ENCODE measurements at regions not wholly inside any gene's neighbourhood (a gene's known extent, or its start where the extent isn't known, plus 50 kb on each side); places are given as distances from the start of the nearest gene placed in this dataset.

DNA sequence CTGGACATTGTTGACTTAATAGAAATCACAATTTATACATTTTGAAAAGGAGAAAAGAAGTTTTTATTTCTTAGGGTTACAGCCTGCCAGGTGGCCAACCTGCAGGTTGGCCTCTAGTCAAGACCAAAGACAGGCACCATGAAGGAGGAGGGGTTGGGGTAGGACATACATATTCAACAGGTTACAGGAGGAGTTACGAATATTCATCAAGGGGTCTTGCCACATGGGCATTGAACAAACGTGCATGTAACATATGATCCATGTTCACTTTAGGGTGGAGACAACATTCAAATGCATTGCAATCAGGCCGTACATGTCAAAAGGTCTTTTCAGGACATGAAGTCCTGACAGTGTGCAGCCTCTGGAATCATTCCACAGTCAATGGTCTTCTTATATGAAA, 246.2 kb upstream of the AKR1E2 start:
- no peak overlapping the region for H3K4me2 ChIP-seq
- H3K9ac ChIP-seq = no peak overlapping the region
- H3K36me3 ChIP-seq = no peaks in the 10 kb centered on the region
- H3K4me1 ChIP-seq = no peaks in the 10 kb centered on the region
- no peaks in the 10 kb centered on the region for H3K27me3 ChIP-seq
- H3K4me3 ChIP-seq = no peak overlapping the region
- H3K27ac ChIP-seq = no peak overlapping the region
- H3K9me3 ChIP-seq = no peaks in the 10 kb centered on the region
- TF ChIP-seq Cebpa-rat (IDR thresholded peaks at IDR 0.05) = no peak
- no peaks in the 10 kb centered on the region for H4K20me1 ChIP-seq

DNA sequence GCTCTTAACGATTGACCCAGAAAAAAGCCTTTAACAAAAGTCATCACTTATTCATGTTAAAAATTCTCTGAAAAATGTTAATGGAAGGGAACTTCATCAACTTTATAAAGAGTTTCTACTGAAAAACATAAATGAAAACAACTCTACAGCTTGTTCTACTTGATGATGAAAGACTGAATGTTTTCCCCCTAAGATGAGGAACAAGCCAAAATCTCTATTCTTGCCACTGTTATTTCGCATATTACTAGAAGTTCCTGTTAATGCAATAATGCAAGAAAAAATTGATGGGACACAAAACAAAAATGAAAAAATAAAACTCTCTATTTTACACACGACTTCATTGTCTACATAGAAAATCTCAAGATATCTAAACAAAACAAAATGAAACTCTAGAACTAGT, 249.8 kb upstream of the AKR1E2 start:
- Histone ChIP-seq H3K27ac (no peak overlapping the region), H3K27me3 (no peaks in the 10 kb centered on the region), H3K9ac (no peak overlapping the region), H3K9me3 (no peaks in the 10 kb centered on the region), H3K4me2 (no peak overlapping the region), H4K20me1 (no peaks in the 10 kb centered on the region), H3K36me3 (no peaks in the 10 kb centered on the region), H3K4me1 (no peaks in the 10 kb centered on the region), H3K4me3 (no peak overlapping the region)
- no peak for TF ChIP-seq Cebpa-rat (IDR thresholded peaks at IDR 0.05)

DNA sequence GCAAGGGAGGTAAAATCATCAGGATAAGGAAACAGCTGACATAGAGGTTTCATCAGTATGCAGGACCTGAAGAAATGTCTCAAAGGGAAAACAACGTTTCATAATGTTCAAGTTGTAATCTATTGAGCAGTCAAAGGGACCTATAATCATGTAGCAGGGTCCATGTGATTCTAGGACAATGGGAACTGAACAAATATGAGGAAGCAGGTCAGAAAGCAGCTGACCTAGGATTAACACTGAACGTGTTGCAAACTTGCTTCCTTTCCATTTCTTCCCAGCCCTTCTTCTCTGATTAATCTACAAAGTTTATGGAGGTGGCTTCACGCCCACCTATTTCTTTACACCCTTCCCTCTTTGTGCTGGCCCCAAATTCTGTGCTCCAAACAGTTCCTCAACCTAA, 256.9 kb upstream of the AKR1E2 start:
- Histone ChIP-seq H3K9me3 (no peaks in the 10 kb centered on the region), H3K36me3 (no peaks in the 10 kb centered on the region), H3K27me3 (no peaks in the 10 kb centered on the region), H4K20me1 (no peaks in the 10 kb centered on the region), H3K4me1 (no peaks in the 10 kb centered on the region), H3K4me3 (no peak overlapping the region), H3K9ac (no peak overlapping the region), H3K4me2 (no peak overlapping the region), H3K27ac (no peak overlapping the region)
- no peak for TF ChIP-seq Cebpa-rat (IDR thresholded peaks at IDR 0.05)

DNA sequence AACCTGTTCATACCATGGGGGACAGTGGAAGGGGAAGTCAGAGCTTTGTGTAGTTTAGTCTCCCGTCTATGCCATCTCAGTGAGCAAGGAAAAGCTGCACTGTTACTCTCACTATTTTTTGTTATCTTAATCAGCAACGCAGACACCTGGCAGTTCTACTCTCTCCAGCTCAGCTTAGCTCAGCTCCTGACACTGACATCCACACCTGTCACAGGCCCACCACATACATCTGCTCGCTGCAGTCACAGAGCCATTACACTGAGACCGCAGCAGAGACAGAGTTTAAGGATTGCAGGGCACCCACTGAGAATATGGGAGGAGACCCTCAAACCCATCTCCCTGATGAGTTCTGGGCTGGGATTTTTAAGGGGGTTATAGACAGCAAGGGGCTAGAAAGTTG, 257.3 kb upstream of the AKR1E2 start:
- Histone ChIP-seq H3K27me3 (no peaks in the 10 kb centered on the region), H4K20me1 (no peaks in the 10 kb centered on the region), H3K4me1 (no peaks in the 10 kb centered on the region), H3K27ac (no peak overlapping the region), H3K36me3 (no peaks in the 10 kb centered on the region), H3K4me2 (no peak overlapping the region), H3K9ac (no peak overlapping the region), H3K9me3 (no peaks in the 10 kb centered on the region), H3K4me3 (no peak overlapping the region)
- TF ChIP-seq Cebpa-rat (IDR thresholded peaks at IDR 0.05) = no peak

DNA sequence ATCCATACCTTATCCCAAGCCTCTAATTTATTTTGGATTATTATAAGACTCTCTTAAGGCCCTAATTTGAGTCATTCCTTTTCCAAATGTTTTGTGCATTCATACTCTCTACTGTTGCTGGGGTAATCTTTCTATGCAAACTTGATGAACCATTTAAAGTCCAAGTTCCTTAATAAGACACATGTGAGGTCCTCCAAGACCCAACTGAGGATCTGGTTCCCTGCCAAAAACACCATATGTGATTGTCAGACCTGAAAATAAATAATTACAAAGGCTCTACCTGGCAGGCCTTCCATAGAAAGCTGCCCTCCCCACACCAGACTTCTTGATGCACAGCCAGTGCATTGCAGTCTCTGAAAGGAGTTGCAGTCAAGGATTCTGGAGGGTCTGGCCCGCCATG, 257.9 kb upstream of the AKR1E2 start:
- H3K27me3 ChIP-seq = no peaks in the 10 kb centered on the region
- H3K4me3 ChIP-seq = no peak overlapping the region
- no peaks in the 10 kb centered on the region for H3K4me1 ChIP-seq
- no peaks in the 10 kb centered on the region for H3K36me3 ChIP-seq
- no peak for TF ChIP-seq Cebpa-rat (IDR thresholded peaks at IDR 0.05)
- H3K27ac ChIP-seq = no peak overlapping the region
- no peaks in the 10 kb centered on the region for H4K20me1 ChIP-seq
- H3K9ac ChIP-seq = no peak overlapping the region
- H3K9me3 ChIP-seq = no peaks in the 10 kb centered on the region
- no peak overlapping the region for H3K4me2 ChIP-seq

DNA sequence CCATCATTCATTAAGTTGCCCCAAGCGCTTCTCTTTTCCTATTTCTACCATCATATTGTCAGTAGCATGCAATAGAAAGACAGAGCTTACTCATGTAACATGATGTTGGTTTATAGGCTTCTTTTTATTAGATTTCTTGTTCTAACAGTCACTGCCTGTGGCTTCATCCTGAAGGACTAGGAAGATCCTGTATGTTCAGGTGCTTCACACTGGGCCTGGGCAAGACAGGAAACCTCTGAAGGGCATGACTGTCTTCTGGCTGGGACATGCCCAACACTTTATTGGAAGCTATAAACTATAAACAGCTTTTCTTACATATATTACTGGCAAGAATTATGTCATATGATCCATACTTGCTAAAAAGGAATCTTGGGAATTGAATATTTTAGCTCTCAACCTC, 258.4 kb upstream of the AKR1E2 start:
- Histone ChIP-seq H3K36me3 (no peaks in the 10 kb centered on the region), H3K4me3 (no peak overlapping the region), H3K27ac (no peak overlapping the region), H3K4me1 (no peaks in the 10 kb centered on the region), H3K27me3 (no peaks in the 10 kb centered on the region), H3K9me3 (no peaks in the 10 kb centered on the region), H3K4me2 (no peak overlapping the region), H4K20me1 (no peaks in the 10 kb centered on the region), H3K9ac (no peak overlapping the region)
- no peak for TF ChIP-seq Cebpa-rat (IDR thresholded peaks at IDR 0.05)

DNA sequence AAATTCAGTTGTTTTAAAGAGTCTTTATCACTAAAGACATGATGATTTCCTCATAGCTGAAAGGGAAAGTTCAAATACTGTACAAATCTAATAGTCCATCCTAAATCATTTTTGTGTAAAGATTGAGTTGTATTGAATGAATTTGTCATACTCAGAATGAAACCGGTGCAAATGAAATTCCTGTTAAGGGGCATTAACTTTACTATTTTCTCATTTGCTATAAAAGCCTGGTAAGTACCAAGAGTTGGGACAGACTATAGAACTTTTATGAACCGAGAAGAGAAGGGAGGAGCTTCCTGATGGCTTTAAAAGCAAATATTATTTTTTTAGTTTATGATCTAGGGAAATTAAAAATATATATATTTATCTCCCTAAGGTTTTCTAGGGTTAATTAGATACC, 260.0 kb upstream of the AKR1E2 start:
- TF ChIP-seq Cebpa-rat (IDR thresholded peaks at IDR 0.05) = no peak
- Histone ChIP-seq H4K20me1 (no peaks in the 10 kb centered on the region), H3K9ac (no peak overlapping the region), H3K27me3 (no peaks in the 10 kb centered on the region), H3K9me3 (no peaks in the 10 kb centered on the region), H3K4me1 (no peaks in the 10 kb centered on the region), H3K36me3 (no peaks in the 10 kb centered on the region), H3K27ac (no peak overlapping the region), H3K4me2 (no peak overlapping the region), H3K4me3 (no peak overlapping the region)

DNA sequence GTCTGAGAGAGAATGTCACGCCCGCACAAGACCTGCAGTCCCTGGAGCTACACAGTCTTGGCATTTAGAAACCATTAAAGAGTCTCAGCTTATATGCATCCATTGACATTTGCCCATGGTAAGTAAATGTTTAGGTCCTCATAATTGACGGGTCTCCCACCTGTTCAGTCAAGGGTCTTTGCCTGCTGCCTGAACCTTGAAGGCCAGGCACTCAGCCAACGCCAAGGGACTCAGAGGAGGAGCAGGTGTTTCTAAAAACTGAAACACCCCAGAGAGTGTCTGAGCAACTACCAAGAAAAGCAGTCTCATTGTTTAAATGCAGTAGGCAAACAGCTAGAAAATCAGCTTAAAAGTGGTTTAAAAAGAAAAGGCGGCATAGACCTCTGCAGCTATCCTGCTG, 264.7 kb upstream of the AKR1E2 start:
- H4K20me1 ChIP-seq = no peaks in the 10 kb centered on the region
- TF ChIP-seq Cebpa-rat (IDR thresholded peaks at IDR 0.05) = no peak

DNA sequence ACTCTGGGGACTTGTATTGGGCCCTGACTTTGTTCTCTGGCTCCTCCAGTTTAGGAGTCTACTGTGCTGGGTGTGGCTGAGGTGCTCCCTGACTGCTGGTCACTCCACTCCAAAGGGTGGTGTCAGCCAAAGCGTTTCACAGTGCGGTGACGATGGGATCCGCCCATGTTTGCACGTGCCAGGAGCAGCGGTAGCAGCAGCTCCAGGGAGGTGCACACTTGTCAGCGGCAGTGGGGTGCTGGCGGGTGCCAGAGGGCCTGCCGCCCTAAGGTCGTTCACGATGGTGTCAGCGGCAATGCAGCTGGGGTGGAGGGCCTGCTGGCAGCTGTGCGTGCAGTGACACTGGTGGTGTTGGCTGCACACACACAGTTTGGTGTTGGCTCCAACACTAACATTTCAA, 268.5 kb upstream of the AKR1E2 start:
- Histone ChIP-seq H3K27me3 (no peaks in the 10 kb centered on the region), H3K36me3 (no peaks in the 10 kb centered on the region), H4K20me1 (no peaks in the 10 kb centered on the region), H3K9ac (no peak overlapping the region), H3K27ac (no peak overlapping the region), H3K4me2 (no peak overlapping the region), H3K4me3 (no peak overlapping the region), H3K4me1 (no peaks in the 10 kb centered on the region), H3K9me3 (no peaks in the 10 kb centered on the region)
- no peak for TF ChIP-seq Cebpa-rat (IDR thresholded peaks at IDR 0.05)

More for the DNA sequence above, 264.7 kb upstream of the AKR1E2 start:
- no peak overlapping the region for H3K9ac ChIP-seq
- no peaks in the 10 kb centered on the region for H3K36me3 ChIP-seq
- no peak overlapping the region for H3K4me2 ChIP-seq
- H3K9me3 ChIP-seq = no peaks in the 10 kb centered on the region
- H3K4me3 ChIP-seq = no peak overlapping the region
- no peaks in the 10 kb centered on the region for H3K4me1 ChIP-seq
- H3K27ac ChIP-seq = no peak overlapping the region
- no peaks in the 10 kb centered on the region for H3K27me3 ChIP-seq

DNA sequence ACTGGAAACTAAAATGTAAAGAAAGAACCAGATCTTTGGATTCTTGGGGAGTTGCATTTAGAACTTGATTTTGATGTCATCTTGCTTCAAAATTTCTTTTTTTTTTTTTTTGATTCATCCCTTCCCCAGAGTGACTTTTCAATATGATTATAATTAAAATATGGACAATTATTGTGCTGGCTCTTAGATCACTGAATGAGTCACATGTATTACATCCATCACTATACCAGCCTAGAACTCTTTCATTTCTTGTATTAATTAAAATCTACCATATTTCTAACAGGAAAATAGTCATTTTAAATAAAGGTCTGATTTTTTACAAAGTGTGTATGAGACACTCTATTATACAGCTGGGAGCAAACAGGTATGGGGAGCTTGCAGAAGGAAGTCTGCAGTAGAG, 269.5 kb upstream of the AKR1E2 start:
- H3K27ac ChIP-seq = no peak overlapping the region
- H3K9ac ChIP-seq = no peak overlapping the region
- H3K27me3 ChIP-seq = no peaks in the 10 kb centered on the region
- no peak overlapping the region for H3K4me3 ChIP-seq
- H3K4me1 ChIP-seq = no peaks in the 10 kb centered on the region
- H3K9me3 ChIP-seq = no peaks in the 10 kb centered on the region
- no peaks in the 10 kb centered on the region for H4K20me1 ChIP-seq
- no peak for TF ChIP-seq Cebpa-rat (IDR thresholded peaks at IDR 0.05)
- no peak overlapping the region for H3K4me2 ChIP-seq
- H3K36me3 ChIP-seq = no peaks in the 10 kb centered on the region

DNA sequence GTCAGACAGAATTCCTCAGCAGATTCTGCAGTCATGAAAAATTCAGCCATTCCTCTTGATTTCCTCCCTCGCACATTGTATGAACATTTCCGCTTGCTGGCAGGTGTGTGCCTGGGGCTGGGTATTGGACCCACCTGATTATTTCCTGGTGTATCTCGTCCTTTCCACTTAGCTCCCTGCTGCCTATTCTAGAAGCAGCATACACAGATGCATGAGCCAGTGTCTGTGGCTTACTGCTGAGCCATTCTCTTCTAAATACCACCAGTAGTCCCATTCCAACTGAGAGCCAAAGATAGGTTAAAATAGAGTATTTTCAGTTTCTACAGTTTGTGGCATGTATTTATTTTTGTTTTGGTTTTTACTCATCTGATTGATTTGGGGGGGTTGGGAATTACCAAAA, 270.1 kb upstream of the AKR1E2 start:
- no peak for TF ChIP-seq Cebpa-rat (IDR thresholded peaks at IDR 0.05)
- Histone ChIP-seq H3K27ac (no peak overlapping the region), H4K20me1 (no peaks in the 10 kb centered on the region), H3K9me3 (no peaks in the 10 kb centered on the region), H3K4me2 (no peak overlapping the region), H3K9ac (no peak overlapping the region), H3K4me3 (no peak overlapping the region), H3K36me3 (no peaks in the 10 kb centered on the region), H3K4me1 (no peaks in the 10 kb centered on the region), H3K27me3 (no peaks in the 10 kb centered on the region)
